ENCODE measurements at regions not wholly inside any gene's neighbourhood (a gene's known extent, or its start where the extent isn't known, plus 50 kb on each side); places are given as distances from the start of the nearest gene placed in this dataset.
"Not testable (repeated sequence)": the region's sequence is repeated elsewhere in the genome, so short reads cannot be mapped to it uniquely, and the experiment has no call there.

- DNase-seq (ENCODE audit: low read depth), result no peak
- no peak overlapping the region for H3K4me3 ChIP-seq (ENCODE audit: low read depth, low read length)
- no peak for TF ChIP-seq CTCF (IDR thresholded peaks at IDR 0.05; ENCODE audit: insufficient read depth, low read length, severe bottlenecking)
- H3K27me3 ChIP-seq (ENCODE audit: control insufficient read depth, insufficient read depth, low read length), result no peaks in the 10 kb centered on the region
- no peaks in the 10 kb centered on the region for H3K36me3 ChIP-seq (ENCODE audit: control insufficient read depth, insufficient read depth, low read length)
- FAIRE-seq, result no peak
Measured at GRCh38 chr14:48568688-48569087, 893.3 kb upstream of the MDGA2 start.

- Histone ChIP-seq H3K36me3 (ENCODE audit: control insufficient read depth, insufficient read depth, low read length) (no peaks in the 10 kb centered on the region), H3K4me3 (ENCODE audit: low read depth, low read length) (no peak overlapping the region), H3K27me3 (ENCODE audit: control insufficient read depth, insufficient read depth, low read length) (no peaks in the 10 kb centered on the region)
- DNase-seq (ENCODE audit: low read depth) (no peak), FAIRE-seq (no peak)
- no peak for TF ChIP-seq CTCF (IDR thresholded peaks at IDR 0.05; ENCODE audit: insufficient read depth, low read length, severe bottlenecking)
Measured at GRCh38 chr14:48568252-48568651, 892.8 kb upstream of the MDGA2 start.

GRCh38 chr14:48563489-48563888, 888.1 kb upstream of the MDGA2 start:
- TF ChIP-seq CTCF (IDR thresholded peaks at IDR 0.05; ENCODE audit: insufficient read depth, low read length, severe bottlenecking), result no peak
- FAIRE-seq (no peak), DNase-seq (ENCODE audit: low read depth) (peak; percentile 48)
- no peak overlapping the region for H3K4me3 ChIP-seq (ENCODE audit: low read depth, low read length)
- no peaks in the 10 kb centered on the region for H3K36me3 ChIP-seq (ENCODE audit: control insufficient read depth, insufficient read depth, low read length)
- no peaks in the 10 kb centered on the region for H3K27me3 ChIP-seq (ENCODE audit: control insufficient read depth, insufficient read depth, low read length)

GRCh38 chr14:48561438-48561837, 886.0 kb upstream of the MDGA2 start:
- H3K36me3 ChIP-seq (ENCODE audit: control insufficient read depth, insufficient read depth, low read length); FAIRE-seq; H3K4me3 ChIP-seq (ENCODE audit: low read depth, low read length); H3K27me3 ChIP-seq (ENCODE audit: control insufficient read depth, insufficient read depth, low read length): not testable (repeated sequence)
- DNase-seq (ENCODE audit: low read depth), result peak; percentile 2

- DNase-seq (ENCODE audit: low read depth) (no peak), FAIRE-seq (no peak)
- no peaks in the 10 kb centered on the region for H3K27me3 ChIP-seq (ENCODE audit: control insufficient read depth, insufficient read depth, low read length)
- no peaks in the 10 kb centered on the region for H3K36me3 ChIP-seq (ENCODE audit: control insufficient read depth, insufficient read depth, low read length)
- no peak overlapping the region for H3K4me3 ChIP-seq (ENCODE audit: low read depth, low read length)
- no peak for TF ChIP-seq CTCF (IDR thresholded peaks at IDR 0.05; ENCODE audit: insufficient read depth, low read length, severe bottlenecking)
Measured at GRCh38 chr14:48560421-48560820, 885.0 kb upstream of the MDGA2 start.

GRCh38 chr14:48553443-48553842, 878.0 kb upstream of the MDGA2 start:
- no peak overlapping the region for H3K4me3 ChIP-seq (ENCODE audit: low read depth, low read length)
- TF ChIP-seq CTCF (IDR thresholded peaks at IDR 0.05; ENCODE audit: insufficient read depth, low read length, severe bottlenecking), result no peak
- H3K36me3 ChIP-seq (ENCODE audit: control insufficient read depth, insufficient read depth, low read length), result no peaks in the 10 kb centered on the region
- no peaks in the 10 kb centered on the region for H3K27me3 ChIP-seq (ENCODE audit: control insufficient read depth, insufficient read depth, low read length)
- no peak for FAIRE-seq
- DNase-seq (ENCODE audit: low read depth), result no peak
